Coronary artery (tissue), 2 donors: ENCODE measurements at regions not wholly inside any gene's neighbourhood (a gene's known extent, or its start where the extent isn't known, plus 50 kb on each side); places are given as distances from the start of the nearest gene placed in this dataset.

Experiments used
- DNase-seq: peaks from one replicate; pipeline ENCODE4 v3.0.0-alpha.2; 2017; ENCODE audit warnings: low spot score
- H3K27ac ChIP-seq, 2 donors: fragments of 200-600 bp; sonication (generic); one replicate each; pipeline ENCODE4 v1.5.1; 2016 to 2019
- H3K4me3 ChIP-seq: fragments of 200-600 bp; sonication (generic); 2 replicates; pipeline ENCODE4 v1.5.1; 2016; ENCODE audit warnings: mild to moderate bottlenecking, moderate library complexity
- CTCF ChIP-seq: fragments of 200-600 bp; sonication (generic); IDR thresholded peaks from one replicate; pipeline ENCODE4 v1.5.1; 2019; ENCODE audit warnings: antibody characterized with exemption

DNA sequence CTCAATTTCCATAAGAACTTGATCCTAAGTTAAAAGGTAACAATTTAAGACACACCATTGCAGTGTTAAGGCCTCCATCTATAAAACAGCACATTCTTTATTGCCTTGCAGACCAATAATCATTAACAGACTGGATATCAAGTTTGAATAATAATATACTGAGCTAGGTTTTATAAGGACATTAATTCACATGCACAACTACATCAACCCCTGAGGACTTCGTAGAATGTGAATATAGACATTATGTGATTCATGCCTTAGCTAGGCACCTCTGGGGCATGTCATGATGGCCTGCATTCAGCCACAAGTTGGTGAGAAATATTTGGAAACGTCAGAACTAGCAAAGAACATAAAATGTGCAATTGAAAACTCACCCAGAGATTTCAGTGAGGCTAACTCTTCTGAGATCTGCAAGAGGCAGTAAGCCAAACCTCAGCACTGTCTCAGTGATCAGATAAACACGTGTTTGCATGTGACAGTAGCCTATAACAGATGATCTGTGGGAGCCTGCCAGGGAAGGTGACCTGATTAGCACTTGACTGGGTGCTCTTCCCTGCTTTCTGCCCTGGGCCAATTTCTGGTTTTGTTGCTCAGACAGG lies 492.2 kb downstream of the FLRT2 start:
- Histone ChIP-seq H3K4me3 (no peak overlapping the region), H3K27ac (no peak overlapping the region)
- no peak for TF ChIP-seq CTCF
- DNase-seq, result no peak

GRCh38 chr14:86020841-86021240 lies 490.9 kb downstream of the FLRT2 start:
- no peak overlapping the region for H3K4me3 ChIP-seq
- no peak for TF ChIP-seq CTCF
- no peak overlapping the region for H3K27ac ChIP-seq
- no peak for DNase-seq

- H3K4me3 ChIP-seq, result no peak overlapping the region
- no peak for TF ChIP-seq CTCF
- no peak for DNase-seq
Measured at GRCh38 chr14:86015941-86016340, 486.0 kb downstream of the FLRT2 start.

DNA sequence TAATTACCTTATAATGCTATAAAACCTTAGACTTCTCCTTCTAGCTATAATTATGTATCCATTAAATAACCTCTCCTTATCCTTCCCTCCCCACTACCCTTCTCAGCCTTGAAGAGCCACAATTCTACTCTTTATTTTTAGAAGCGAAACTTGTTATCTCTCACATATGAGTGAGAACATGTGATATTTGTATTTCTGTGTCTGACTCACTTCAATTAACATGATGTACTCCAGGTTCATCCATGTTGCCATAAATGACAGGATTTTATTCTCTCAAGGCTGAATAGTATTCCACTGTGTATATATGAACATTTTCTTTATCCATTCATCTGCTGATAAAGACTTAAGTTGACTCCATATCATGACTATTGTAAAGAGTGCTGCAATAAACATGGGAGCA lies 485.6 kb downstream of the FLRT2 start:
- Histone ChIP-seq H3K27ac (no peak overlapping the region), H3K4me3 (no peak overlapping the region)
- TF ChIP-seq CTCF, result no peak
- DNase-seq, result no peak

More at GRCh38 chr14:86015941-86016340, 486.0 kb downstream of the FLRT2 start:
- no peak overlapping the region for H3K27ac ChIP-seq

DNA sequence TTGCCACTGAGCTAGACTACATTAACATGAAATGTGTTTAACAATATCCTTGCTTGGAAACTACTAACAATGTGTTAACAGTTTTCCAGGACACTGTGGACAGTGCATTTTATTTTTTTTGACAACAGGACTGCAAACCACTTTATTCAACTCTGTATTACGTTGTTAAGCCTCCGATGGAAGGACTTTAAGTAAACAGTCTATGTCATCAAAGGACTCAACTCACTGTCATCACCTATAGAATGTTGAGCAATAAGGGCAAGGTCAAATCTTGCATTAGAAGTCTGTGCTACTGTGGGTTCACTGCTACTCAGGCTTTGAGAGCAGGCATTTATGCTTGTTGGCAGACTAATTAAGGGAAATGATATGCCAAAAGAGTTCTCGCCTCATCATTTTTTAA lies 483.7 kb downstream of the FLRT2 start:
- Histone ChIP-seq H3K27ac (no peak overlapping the region), H3K4me3 (no peak overlapping the region)
- no peak for DNase-seq
- no peak for TF ChIP-seq CTCF

- no peak for TF ChIP-seq CTCF
- DNase-seq, result no peak
Measured at GRCh38 chr14:86012461-86012860, 482.5 kb downstream of the FLRT2 start.

GRCh38 chr14:86003998-86004397 lies 474.1 kb downstream of the FLRT2 start:
- no peak overlapping the region for H3K27ac ChIP-seq
- no peak for TF ChIP-seq CTCF

More at GRCh38 chr14:86012461-86012860, 482.5 kb downstream of the FLRT2 start:
- H3K4me3 ChIP-seq, result no peak overlapping the region
- H3K27ac ChIP-seq, result no peak overlapping the region

More at GRCh38 chr14:86003998-86004397, 474.1 kb downstream of the FLRT2 start:
- no peak overlapping the region for H3K4me3 ChIP-seq
- no peak for DNase-seq
